Progenitor cell of endocrine pancreas (in vitro differentiated cells): ENCODE measurements at regions not wholly inside any gene's neighbourhood (a gene's known extent, or its start where the extent isn't known, plus 50 kb on each side); places are given as distances from the start of the nearest gene placed in this dataset.

Source experiments
- DNase-seq: peaks from one replicate; pipeline ENCODE4 v3.0.0; 2021; ENCODE audit warnings: low spot score; ENCODE audit not compliant: unreplicated experiment
- H3K27ac Mint-ChIP-seq: 2 replicates; pipeline ENCODE4 v1.8.0; 2021; ENCODE audit warnings: mild to moderate bottlenecking, moderate library complexity, mixed read lengths
- H3K27me3 Mint-ChIP-seq: 2 replicates; pipeline ENCODE4 v1.8.0; 2021; ENCODE audit warnings: mixed read lengths
- H3K36me3 Mint-ChIP-seq: 2 replicates; pipeline ENCODE4 v1.8.0; 2022; ENCODE audit warnings: mixed read lengths; ENCODE audit not compliant: insufficient read depth
- H3K4me1 Mint-ChIP-seq: 2 replicates; pipeline ENCODE4 v1.8.0; 2021; ENCODE audit warnings: low read depth, mixed read lengths
- H3K4me3 Mint-ChIP-seq: 2 replicates; pipeline ENCODE4 v1.8.0; 2021; ENCODE audit warnings: low read depth, mild to moderate bottlenecking, moderate library complexity, mixed read lengths
- H3K9me3 Mint-ChIP-seq: 2 replicates; pipeline ENCODE4 v1.8.0; 2021; ENCODE audit warnings: low read depth, mixed read lengths
- TF ChIP-seq, protein P1 (sequence below): fragments of 200-600 bp; sonication (generic); IDR thresholded peaks from one replicate; pipeline ENCODE4 v1.5.0; 2021; ENCODE audit warnings: antibody characterized with exemption, mild to moderate bottlenecking; ENCODE audit not compliant: unreplicated experiment

DNA sequence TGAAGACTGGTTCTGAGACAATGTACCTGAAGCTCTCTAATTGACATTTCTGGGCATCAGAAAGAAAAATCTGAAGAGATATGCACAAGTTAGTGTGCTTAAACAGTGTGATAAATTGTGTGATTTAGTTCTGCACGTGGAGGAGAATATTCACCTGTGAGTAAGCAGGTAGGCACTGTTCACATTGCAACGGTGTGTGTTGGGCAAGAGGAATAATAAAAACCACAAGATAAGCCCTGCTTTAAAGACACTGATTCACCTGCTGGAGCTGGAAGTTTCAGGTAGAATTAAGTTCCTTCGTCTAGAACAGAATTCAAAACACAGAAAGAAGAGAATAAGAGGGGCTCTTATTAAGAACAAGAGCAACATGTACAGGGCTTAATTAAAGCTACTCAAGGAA is 864.3 kb upstream of the SOX11 start:
- H3K4me3 Mint-ChIP-seq: no peak overlapping the region
- H3K27me3 Mint-ChIP-seq: no peaks in the 10 kb centered on the region
- H3K27ac Mint-ChIP-seq: no peak overlapping the region
- no peaks in the 10 kb centered on the region for H3K9me3 Mint-ChIP-seq
- no peaks in the 10 kb centered on the region for H3K4me1 Mint-ChIP-seq
- TF ChIP-seq, protein P1, sequence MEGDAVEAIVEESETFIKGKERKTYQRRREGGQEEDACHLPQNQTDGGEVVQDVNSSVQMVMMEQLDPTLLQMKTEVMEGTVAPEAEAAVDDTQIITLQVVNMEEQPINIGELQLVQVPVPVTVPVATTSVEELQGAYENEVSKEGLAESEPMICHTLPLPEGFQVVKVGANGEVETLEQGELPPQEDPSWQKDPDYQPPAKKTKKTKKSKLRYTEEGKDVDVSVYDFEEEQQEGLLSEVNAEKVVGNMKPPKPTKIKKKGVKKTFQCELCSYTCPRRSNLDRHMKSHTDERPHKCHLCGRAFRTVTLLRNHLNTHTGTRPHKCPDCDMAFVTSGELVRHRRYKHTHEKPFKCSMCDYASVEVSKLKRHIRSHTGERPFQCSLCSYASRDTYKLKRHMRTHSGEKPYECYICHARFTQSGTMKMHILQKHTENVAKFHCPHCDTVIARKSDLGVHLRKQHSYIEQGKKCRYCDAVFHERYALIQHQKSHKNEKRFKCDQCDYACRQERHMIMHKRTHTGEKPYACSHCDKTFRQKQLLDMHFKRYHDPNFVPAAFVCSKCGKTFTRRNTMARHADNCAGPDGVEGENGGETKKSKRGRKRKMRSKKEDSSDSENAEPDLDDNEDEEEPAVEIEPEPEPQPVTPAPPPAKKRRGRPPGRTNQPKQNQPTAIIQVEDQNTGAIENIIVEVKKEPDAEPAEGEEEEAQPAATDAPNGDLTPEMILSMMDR: no peak
- no peaks in the 10 kb centered on the region for H3K36me3 Mint-ChIP-seq
- DNase-seq: no peak

DNA sequence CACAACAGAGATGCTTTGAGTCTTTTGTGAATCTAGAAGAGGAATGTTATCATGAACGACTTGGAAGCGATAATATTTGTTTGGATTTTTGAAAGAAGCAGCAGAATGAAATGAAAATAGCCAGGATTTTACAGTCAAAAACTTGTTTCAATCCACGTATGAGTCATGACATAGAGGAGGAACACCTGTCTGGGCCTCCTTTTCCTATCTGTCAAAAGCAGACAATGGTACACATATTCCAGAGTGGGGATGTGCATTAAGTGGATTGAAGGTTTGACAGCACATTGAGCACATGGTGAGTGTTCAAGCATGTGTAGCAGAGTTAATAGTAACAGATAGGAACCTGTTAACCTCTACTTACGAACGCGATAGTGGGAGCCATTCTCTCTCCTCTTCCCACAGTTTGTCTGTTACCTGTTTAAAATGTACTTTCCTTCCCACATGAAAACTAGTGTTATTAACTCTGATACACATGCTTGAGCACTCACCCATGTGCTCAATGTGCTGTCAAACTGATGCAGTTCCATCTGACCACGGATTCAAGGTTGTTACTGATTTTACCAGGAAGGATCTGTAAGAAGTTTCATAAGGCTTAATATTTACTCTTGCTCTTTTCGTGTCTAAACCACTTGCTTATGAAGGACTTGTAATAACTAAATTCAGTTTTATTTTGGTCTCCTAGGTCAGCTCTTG is 863.4 kb upstream of the SOX11 start:
- Mint-ChIP-seq H3K4me1 (no peaks in the 10 kb centered on the region), H3K4me3 (no peak overlapping the region), H3K27me3 (no peaks in the 10 kb centered on the region), H3K36me3 (no peaks in the 10 kb centered on the region), H3K27ac (no peak overlapping the region), H3K9me3 (no peaks in the 10 kb centered on the region)
- TF ChIP-seq, protein P1: no peak
- DNase-seq: no peak

DNA sequence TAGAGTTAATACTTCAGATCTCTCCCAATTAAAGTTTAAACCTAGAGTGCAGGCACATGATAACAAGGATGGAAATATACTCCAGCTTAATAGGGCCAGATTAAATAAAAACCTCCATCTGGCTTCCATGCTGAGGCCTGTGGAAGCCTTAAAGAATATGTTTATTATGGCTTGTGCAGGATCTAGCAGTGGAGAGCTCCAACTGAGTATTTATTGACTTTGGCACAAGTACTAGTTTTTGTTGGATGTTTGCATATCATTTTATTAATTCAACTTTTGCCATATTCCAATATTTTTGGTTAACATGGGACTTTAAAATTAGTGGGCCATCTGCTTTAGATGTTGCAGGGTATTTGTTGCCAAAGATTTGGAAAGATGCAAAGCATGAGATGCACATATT is 860.4 kb upstream of the SOX11 start:
- TF ChIP-seq, protein P1: no peak
- H3K36me3 Mint-ChIP-seq: no peaks in the 10 kb centered on the region
- no peak for DNase-seq
- H3K27me3 Mint-ChIP-seq: no peaks in the 10 kb centered on the region
- H3K4me1 Mint-ChIP-seq: no peaks in the 10 kb centered on the region
- H3K4me3 Mint-ChIP-seq: no peak overlapping the region
- no peaks in the 10 kb centered on the region for H3K9me3 Mint-ChIP-seq
- H3K27ac Mint-ChIP-seq: no peak overlapping the region

DNA sequence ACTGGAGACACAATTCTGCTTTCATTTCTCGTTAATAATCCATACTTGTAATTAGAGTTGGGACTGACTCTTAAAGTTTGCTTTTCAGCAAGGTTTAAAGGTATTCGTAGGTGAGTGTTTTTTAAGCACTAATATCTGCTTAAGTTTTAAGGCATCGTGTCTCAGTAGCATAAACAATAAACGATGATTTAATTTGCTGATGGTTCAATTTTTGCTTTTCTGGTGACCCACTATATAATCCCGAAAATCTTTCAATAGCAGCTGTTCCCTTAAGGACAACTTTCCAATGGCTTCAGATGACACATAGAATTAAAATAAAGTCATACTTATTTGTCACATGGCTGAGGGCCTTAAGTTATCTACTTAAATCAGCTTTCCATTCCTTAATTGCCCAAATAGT is 859.5 kb upstream of the SOX11 start:
- peaks cover 6% of the 10 kb centered on the region for H3K9me3 Mint-ChIP-seq
- no peak overlapping the region for H3K27ac Mint-ChIP-seq
- peaks cover 3% of the 10 kb centered on the region for H3K27me3 Mint-ChIP-seq
- no peaks in the 10 kb centered on the region for H3K36me3 Mint-ChIP-seq
- no peak for DNase-seq
- TF ChIP-seq, protein P1: no peak
- no peaks in the 10 kb centered on the region for H3K4me1 Mint-ChIP-seq
- H3K4me3 Mint-ChIP-seq: no peak overlapping the region

DNA sequence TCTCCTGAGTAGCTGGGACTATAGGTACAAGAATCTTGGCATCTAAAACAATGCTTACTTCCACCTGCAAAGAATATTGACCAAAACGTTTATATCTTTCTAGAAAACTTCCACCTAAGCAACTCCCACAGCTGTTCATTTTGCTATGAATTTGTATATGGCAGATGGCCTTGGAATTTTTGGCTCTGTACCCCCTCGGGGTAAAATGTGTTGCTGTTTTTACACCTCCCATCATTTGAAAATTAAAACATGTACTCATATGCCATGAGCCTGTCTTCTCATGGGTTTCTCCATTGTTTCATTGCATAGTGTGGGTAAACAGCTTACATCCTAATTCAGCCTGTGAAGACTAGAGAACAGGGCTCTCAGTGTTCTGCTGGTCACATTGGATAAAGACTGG is 853.6 kb upstream of the SOX11 start:
- Mint-ChIP-seq H3K9me3 (peaks cover 6% of the 10 kb centered on the region), H3K4me1 (no peaks in the 10 kb centered on the region), H3K27me3 (peaks cover 6% of the 10 kb centered on the region), H3K4me3 (no peak overlapping the region), H3K27ac (no peak overlapping the region), H3K36me3 (no peaks in the 10 kb centered on the region)
- TF ChIP-seq, protein P1: no peak
- DNase-seq: no peak
